ENCODE measurements at regions not wholly inside any gene's neighbourhood (a gene's known extent, or its start where the extent isn't known, plus 50 kb on each side); places are given as distances from the start of the nearest gene placed in this dataset.

GRCh38 chr13:86095351-86095750 lies 296.1 kb upstream of the SLITRK6 start:
- no peaks in the 10 kb centered on the region for H3K36me3 ChIP-seq
- intact Hi-C loops (cut with DNase I) = no loop called here
- DNase-seq = no peak
- no peak overlapping the region for H3K27ac ChIP-seq
- H3K27me3 ChIP-seq = no peaks in the 10 kb centered on the region
- TF ChIP-seq POLR2A (IDR thresholded peaks at IDR 0.05) (no peak), CTCF (IDR thresholded peaks at IDR 0.05) (no peak), EP300 (IDR thresholded peaks at IDR 0.05) (no peak)
- WGBS, 3 donors = 72 to 96% (median 91%) methylated on average over 3 of the region's 3 CpGs
- no peak overlapping the region for H3K4me3 ChIP-seq
- no peaks in the 10 kb centered on the region for H3K4me1 ChIP-seq (ENCODE audit: insufficient read depth)
- H3K9me3 ChIP-seq = no peaks in the 10 kb centered on the region

GRCh38 chr13:86090181-86090580 lies 291.0 kb upstream of the SLITRK6 start:
- no peak for TF ChIP-seq CTCF (IDR thresholded peaks at IDR 0.05)
- no peak for TF ChIP-seq EP300 (IDR thresholded peaks at IDR 0.05)
- no peak for TF ChIP-seq POLR2A (IDR thresholded peaks at IDR 0.05)
- no peaks in the 10 kb centered on the region for H3K36me3 ChIP-seq
- intact Hi-C loops (cut with DNase I) = no loop called here
- no peaks in the 10 kb centered on the region for H3K4me1 ChIP-seq (ENCODE audit: insufficient read depth)
- H3K27me3 ChIP-seq = no peaks in the 10 kb centered on the region
- no peak overlapping the region for H3K27ac ChIP-seq
- H3K9me3 ChIP-seq = no peaks in the 10 kb centered on the region
- WGBS, 3 donors = 31 to 42% (median 32%) methylated on average over 2 of the region's 2 CpGs
- DNase-seq = no peak
- H3K4me3 ChIP-seq = no peak overlapping the region

GRCh38 chr13:86087244-86087643 lies 288.0 kb upstream of the SLITRK6 start:
- Histone ChIP-seq H3K27me3 (no peaks in the 10 kb centered on the region), H3K4me1 (ENCODE audit: insufficient read depth) (no peaks in the 10 kb centered on the region), H3K27ac (no peak overlapping the region), H3K9me3 (no peaks in the 10 kb centered on the region), H3K4me3 (no peak overlapping the region), H3K36me3 (no peaks in the 10 kb centered on the region)
- DNase-seq = no peak
- intact Hi-C loops (cut with DNase I) = no loop called here
- TF ChIP-seq EP300 (IDR thresholded peaks at IDR 0.05) (no peak), CTCF (IDR thresholded peaks at IDR 0.05) (no peak), POLR2A (IDR thresholded peaks at IDR 0.05) (no peak)

- no peak for DNase-seq
- Histone ChIP-seq H3K27ac (no peak overlapping the region), H3K9me3 (no peaks in the 10 kb centered on the region), H3K36me3 (no peaks in the 10 kb centered on the region), H3K27me3 (no peaks in the 10 kb centered on the region), H3K4me3 (no peak overlapping the region), H3K4me1 (ENCODE audit: insufficient read depth) (no peaks in the 10 kb centered on the region)
- intact Hi-C loops (cut with DNase I) = no loop called here
- TF ChIP-seq EP300 (IDR thresholded peaks at IDR 0.05) (no peak), POLR2A (IDR thresholded peaks at IDR 0.05) (no peak), CTCF (IDR thresholded peaks at IDR 0.05) (no peak)
These were observed 286.7 kb upstream of the SLITRK6 start for GRCh38 chr13:86085890-86086289.

GRCh38 chr13:86082121-86082520 lies 282.9 kb upstream of the SLITRK6 start:
- no peaks in the 10 kb centered on the region for H3K27me3 ChIP-seq
- intact Hi-C loops (cut with DNase I) = no loop called here
- TF ChIP-seq POLR2A (IDR thresholded peaks at IDR 0.05) (no peak), CTCF (IDR thresholded peaks at IDR 0.05) (no peak), EP300 (IDR thresholded peaks at IDR 0.05) (no peak)
- H3K27ac ChIP-seq = no peak overlapping the region
- no peak for DNase-seq
- H3K9me3 ChIP-seq = no peaks in the 10 kb centered on the region
- no peak overlapping the region for H3K4me3 ChIP-seq
- H3K4me1 ChIP-seq (ENCODE audit: insufficient read depth) = no peaks in the 10 kb centered on the region
- H3K36me3 ChIP-seq = no peaks in the 10 kb centered on the region
